ENCODE measurements at regions not wholly inside any gene's neighbourhood (a gene's known extent, or its start where the extent isn't known, plus 50 kb on each side); places are given as distances from the start of the nearest gene placed in this dataset.

- no peak for TF ChIP-seq CTCF (IDR thresholded peaks at IDR 0.05)
- TF ChIP-seq POLR2A (IDR thresholded peaks at IDR 0.05), result no peak
These were observed 89.2 kb upstream of the PCED1B start for GRCh38 chr12:46990211-46990610.
